Activated T-cell treated with anti-CD3 and anti-CD28 coated beads, Interleukin-2, amount 50 U/mL, for 48 hours (primary cell): ENCODE measurements at regions not wholly inside any gene's neighbourhood (a gene's known extent, or its start where the extent isn't known, plus 50 kb on each side); places are given as distances from the start of the nearest gene placed in this dataset.
"Not testable (repeated sequence)": the region's sequence is repeated elsewhere in the genome, so short reads cannot be mapped to it uniquely, and the experiment has no call there.

ENCODE experiments used
- DNase-seq, 2 experiments: peaks; one replicate each; pipeline ENCODE4 v3.0.0-alpha.2; 2020

DNA sequence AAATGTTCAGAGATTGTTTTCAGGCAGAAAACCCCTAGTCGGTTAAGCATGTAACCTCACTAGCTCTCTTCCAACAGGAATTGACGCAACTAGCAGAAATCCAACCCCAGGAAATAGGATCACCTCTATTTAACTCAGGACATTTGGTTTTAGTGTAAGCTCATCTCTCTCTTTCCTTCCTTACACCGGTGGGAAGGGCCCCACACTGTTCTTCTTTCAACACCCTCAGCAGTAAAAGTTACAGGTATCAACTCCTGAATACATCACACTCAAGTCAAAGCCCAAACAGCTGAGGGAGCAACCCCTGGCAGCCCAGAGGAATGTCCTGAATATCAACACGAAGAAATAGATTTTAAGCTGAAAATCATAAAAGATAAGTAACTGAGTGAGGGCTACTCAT is 191.2 kb upstream of the KIF2B start:
- no peak for DNase-seq

DNA sequence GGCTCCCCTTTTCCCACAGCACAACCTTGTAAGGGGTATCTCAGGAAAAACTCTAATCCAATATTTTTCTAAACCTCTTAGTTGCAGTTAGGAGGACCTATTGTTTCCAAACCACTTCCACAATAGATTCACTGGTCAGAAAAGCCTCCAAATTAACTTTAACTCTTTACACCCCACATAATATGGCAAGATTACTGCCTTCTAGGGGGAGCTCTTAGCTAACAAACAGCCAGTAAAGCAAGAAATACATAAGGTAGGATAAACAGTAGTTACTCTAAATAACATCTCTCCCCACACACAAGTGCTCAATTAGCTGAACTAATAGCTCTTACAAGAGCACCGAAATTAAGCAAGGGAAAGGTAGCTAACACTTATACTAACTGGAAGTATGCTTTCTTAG is 192.1 kb upstream of the KIF2B start:
- no peak for DNase-seq

DNA sequence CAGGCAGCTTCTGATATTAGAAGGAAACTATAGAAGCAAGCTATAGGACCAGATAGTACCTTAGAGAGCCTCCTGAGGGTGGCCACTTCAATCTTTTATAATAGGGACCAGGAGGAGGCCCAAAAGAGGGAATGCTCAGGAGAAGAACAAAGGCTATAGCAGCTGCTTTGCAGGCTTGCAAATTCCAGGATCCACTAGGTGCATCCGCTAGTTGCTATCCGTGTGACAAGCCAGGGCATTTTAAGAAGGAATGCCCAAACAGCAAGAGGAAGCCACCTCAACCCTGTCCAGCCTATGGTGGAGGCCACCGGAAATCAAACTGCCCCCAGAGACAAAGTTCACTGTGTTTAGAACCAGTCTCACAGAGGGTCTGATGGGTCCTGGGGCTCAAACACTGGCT is 192.6 kb upstream of the KIF2B start:
- DNase-seq = no peak

- DNase-seq = no peak
These were observed 193.5 kb upstream of the KIF2B start for GRCh38 chr17:53629188-53629587.

DNA sequence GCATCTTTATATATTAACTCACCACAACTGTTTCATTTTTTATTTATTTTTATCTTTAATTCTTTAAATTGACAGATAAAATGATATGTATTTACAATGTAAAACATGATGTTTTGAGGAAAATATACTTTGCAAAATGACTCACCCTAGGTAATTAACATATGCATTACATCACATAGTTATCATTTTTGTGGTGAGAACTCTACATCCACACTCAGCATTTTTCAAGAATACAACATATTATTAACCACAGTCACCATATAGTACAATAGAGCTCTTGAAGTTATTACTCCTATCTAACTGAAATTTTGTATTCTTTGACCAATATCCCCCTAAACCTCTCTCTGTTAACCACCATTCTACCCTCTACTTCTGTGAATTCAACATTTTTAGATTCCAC is 194.7 kb upstream of the KIF2B start:
- DNase-seq = no peak

DNA sequence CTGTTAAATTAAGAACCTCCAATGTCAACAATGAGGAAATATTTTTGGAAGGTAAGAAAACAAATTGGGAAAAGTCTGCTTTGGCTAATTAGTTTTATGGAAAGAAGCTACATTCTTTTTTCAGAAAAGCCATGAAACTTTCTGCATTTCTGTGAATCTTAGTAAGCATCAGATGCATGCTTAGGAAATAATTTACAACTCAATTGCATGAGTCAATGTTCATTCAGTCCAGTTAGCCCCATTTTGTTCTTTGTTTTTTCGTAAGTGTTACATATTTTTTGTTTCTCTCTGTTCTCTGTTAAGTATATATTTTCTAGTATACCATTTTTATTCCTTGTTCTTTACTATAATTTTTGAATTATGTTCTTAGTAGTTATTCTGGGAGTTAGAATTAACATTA is 195.2 kb upstream of the KIF2B start:
- DNase-seq = no peak

GRCh38 chr17:53626286-53626685 is 196.4 kb upstream of the KIF2B start:
- DNase-seq = no peak

- DNase-seq = no peak
These were observed 203.7 kb upstream of the KIF2B start for GRCh38 chr17:53619025-53619424.

GRCh38 chr17:53608208-53608607 is 214.5 kb upstream of the KIF2B start:
- DNase-seq = not testable (repeated sequence)

DNA sequence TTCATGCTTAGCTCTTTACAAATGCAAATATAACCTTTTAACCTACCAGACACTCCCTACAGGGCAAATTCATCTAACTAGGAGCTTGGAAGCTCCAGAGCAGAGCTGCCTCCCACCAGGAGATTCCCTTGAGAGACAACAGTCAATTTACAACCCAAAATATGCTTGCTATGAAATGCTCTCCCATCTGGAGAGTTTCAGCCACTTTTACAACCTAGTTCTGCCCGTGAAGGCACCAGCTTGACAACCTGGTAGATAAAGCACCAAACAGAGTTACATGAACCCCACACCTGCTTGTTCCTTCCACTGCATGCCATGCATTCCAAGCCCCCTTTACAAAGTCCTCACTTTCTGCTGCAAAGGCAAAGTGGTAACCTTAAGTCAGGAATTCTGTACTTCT is 215.3 kb upstream of the KIF2B start:
- DNase-seq = no peak

GRCh38 chr17:53588317-53588716 is 234.4 kb upstream of the KIF2B start:
- no peak for DNase-seq

GRCh38 chr17:53574038-53574437 is 248.7 kb upstream of the KIF2B start:
- DNase-seq = no peak

DNA sequence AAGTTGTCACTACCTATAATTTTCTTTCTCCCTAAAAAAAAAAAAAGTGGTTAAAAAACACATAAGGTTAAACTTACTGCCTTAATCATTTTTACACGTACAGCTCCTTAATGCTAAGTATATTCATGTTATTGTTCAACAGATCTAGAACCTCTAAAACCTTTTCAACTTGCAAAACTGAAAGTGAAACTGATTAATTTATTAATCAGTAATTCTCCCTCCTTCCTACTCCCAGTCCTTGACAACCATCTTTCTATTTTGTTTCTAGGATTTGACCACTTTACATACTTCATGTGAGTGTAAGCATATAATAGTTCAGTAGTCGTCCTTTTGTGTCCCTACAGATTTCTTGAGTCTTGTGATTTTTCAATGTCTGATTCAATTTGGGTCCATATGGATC is 251.4 kb upstream of the KIF2B start:
- DNase-seq = no peak

DNA sequence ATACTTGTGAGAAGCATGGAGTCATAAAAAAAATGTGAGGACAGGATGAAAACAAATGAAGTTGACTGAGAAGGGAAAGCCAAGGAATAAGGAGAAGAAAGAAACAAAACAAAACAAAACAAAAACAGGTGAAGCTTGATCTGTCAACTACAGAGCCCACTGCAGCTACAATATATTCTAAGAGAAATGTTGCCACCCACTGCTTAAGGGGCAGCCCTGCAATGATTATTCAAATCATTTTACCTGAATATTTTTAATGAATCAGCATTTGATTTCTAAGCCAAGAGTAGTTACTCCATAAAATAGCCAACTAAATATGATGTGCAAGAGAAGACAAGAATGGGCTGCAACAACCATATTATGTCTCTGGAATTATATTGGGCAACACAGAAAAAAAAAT is 252.0 kb upstream of the KIF2B start:
- DNase-seq = no peak

DNA sequence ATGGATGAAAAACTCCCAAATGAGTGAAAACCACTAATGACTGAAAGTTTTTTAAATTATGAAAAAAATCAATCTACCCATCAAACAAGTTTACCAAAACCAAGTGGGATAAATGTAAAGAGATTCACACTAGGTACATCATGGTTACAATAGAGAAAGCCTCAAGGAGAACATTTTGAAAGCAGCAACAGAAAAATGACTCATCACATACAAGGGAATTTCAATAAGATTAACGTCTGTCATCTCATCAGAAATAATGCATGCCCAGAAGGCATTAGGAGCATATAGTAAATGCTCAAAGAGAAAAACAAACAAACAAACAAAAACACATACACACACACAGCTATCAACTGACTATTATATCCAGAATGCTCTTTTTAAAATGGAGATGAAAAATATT is 261.8 kb upstream of the KIF2B start:
- DNase-seq = no peak

- DNase-seq = no peak
These were observed 274.5 kb upstream of the KIF2B start for GRCh38 chr17:53548252-53548651.

DNA sequence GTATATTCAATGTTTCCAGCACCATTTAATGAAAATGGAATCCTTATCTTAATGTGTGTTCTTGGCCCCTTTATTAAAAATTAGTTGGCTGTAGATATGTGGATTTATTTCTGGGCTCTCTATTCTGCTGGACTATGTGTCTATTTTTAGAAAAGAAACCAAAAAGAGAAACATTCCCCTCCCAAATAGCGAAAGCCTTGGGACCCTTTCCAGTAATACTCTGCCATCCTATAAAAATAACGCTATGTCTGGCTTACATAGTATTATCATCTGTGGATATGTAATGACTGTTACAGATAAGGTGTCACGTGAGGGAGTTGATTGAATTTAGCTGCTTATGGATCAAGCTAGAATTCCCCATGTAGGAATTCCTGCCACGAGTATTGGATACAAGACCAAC is 279.3 kb upstream of the KIF2B start:
- no peak for DNase-seq

GRCh38 chr17:53538129-53538617 is 284.6 kb upstream of the KIF2B start:
- DNase-seq = no peak

- no peak for DNase-seq
These were observed 295.3 kb upstream of the KIF2B start for GRCh38 chr17:53527473-53527872.

GRCh38 chr17:53525590-53525989 is 297.1 kb upstream of the KIF2B start:
- no peak for DNase-seq

GRCh38 chr17:53516636-53517035 is 306.1 kb upstream of the KIF2B start:
- no peak for DNase-seq

GRCh38 chr17:53499277-53499676 is 323.4 kb upstream of the KIF2B start:
- DNase-seq = no peak

- no peak for DNase-seq
These were observed 326.4 kb upstream of the KIF2B start for GRCh38 chr17:53496356-53496755.

DNA sequence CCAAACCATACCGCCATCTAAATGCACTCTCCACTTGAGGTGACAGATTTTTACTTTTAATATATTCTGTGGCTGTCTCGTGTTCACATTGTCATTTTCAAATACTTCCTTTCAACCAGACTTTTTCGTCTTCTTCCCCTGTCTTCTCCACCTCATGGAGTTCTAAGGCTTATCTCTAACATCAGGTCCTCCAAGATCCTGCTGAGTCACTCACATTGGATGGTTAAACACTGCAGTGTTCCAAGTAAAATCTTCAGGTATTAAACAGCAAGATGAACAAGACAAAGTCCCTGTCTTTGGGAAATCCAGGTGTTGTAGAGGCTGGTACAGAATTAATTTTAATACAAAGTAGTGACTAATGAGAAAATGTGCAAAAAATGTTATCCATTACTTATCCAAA is 330.2 kb upstream of the KIF2B start:
- no peak for DNase-seq

GRCh38 chr17:53490447-53490968 is 332.2 kb upstream of the KIF2B start:
- DNase-seq = no peak

DNA sequence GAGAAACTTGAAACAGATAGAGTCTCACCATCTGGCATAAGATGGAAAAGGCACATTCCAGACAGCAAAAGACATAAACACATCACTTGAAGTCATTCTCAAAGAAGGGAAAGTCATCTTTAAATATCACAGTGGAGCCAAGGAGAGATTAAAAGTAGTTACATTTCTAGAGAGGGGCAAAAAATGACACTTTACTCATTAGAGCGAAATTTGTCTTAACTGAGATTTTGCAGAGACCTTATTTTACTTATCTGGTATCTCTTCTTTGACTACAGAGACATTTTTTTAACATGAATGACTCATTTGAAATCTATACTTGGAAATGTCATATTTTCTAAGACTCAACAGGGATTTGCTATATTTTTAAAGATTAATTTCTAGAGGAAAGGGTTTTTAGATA is 339.0 kb upstream of the KIF2B start:
- no peak for DNase-seq
